Heart right ventricle (tissue), 16 donors: ENCODE measurements at regions not wholly inside any gene's neighbourhood (a gene's known extent, or its start where the extent isn't known, plus 50 kb on each side); places are given as distances from the start of the nearest gene placed in this dataset.

Source experiments
- ATAC-seq, 8 donors: fragments of 200-7000 bp; cut with Tn5 transposase; one replicate each; pipeline ENCODE4 v1.9.1; 2020; ENCODE audit warnings: mild to moderate bottlenecking in 8 of 8, moderate library complexity in 8 of 8, moderate number of reproducible peaks in 1 of 8
- DNase-seq, 2 donors: peaks; one replicate each; pipeline ENCODE4 v3.0.0-alpha.2; 2020
- H3K27ac ChIP-seq, 10 donors: fragments of 200-600 bp; sonication (generic) in 2 of 10; one replicate each; pipeline versions ENCODE4 v1.5.0 to v1.8.0; 2020 to 2022; ENCODE audit warnings: mild to moderate bottlenecking in 3 of 10
- H3K27me3 ChIP-seq, 7 donors: fragments of 200-600 bp; one replicate each; pipeline ENCODE4 v1.8.0; 2021 to 2022; ENCODE audit warnings: mild to moderate bottlenecking in 2 of 7
- H3K36me3 ChIP-seq, 9 donors: fragments of 200-600 bp; sonication (generic) in 1 of 9; one replicate each; pipeline versions ENCODE4 v1.5.0 to v1.8.0; 2020 to 2022; ENCODE audit warnings: mild to moderate bottlenecking in 2 of 9
- H3K4me1 ChIP-seq, 9 donors: fragments of 200-600 bp; sonication (generic) in 1 of 9; one replicate each; pipeline versions ENCODE4 v1.5.0 to v1.8.0; 2020 to 2022; ENCODE audit warnings: mild to moderate bottlenecking in 4 of 9
- H3K4me3 ChIP-seq, 10 donors: fragments of 200-600 bp; sonication (generic) in 2 of 10; one replicate each; pipeline versions ENCODE4 v1.5.0 to v1.8.0; 2020 to 2022; ENCODE audit warnings: mild to moderate bottlenecking in 7 of 10, moderate library complexity in 2 of 10
- H3K9me3 ChIP-seq, 11 donors: fragments of 200-600 bp in 10 of 11; sonication (generic) in 2 of 11; one replicate each; pipeline versions ENCODE4 v1.5.0 to v1.8.0; 2013 to 2022; ENCODE audit warnings: mild to moderate bottlenecking in 2 of 11, control low read depth in 1 of 11, moderate library complexity in 1 of 11
- CTCF ChIP-seq, 9 donors: fragments of 200-600 bp; sonication (generic) in 2 of 9; IDR thresholded peaks; one replicate each; pipeline versions ENCODE4 v1.5.0 to v1.8.0; 2021 to 2022; ENCODE audit warnings: antibody characterized with exemption in 9 of 9, mild to moderate bottlenecking in 5 of 9, moderate library complexity in 1 of 9
- WGBS, 2 donors: extraction: QIAGEN DNeasy Blood & Tissue Kit; methylation state at CpG; one replicate each; pipeline ENCODE4 v1.1.7; 2013; ENCODE audit warnings: inconsistent platforms in 1 of 2; 5-methylcytosine and 5-hydroxymethylcytosine counted together
- intact Hi-C, 10 donors: fragments of 100-400 bp; cut with DNase I; formaldehyde crosslinking; loops; one replicate each; pipeline versions ENCODE4 v1.11.1 to v1.14.2; 2022
- donor health status: Arrhythmogenic right ventricular cardiomyopathy.
- donor health status: ischemic (EF 13 %, LVEDD 7.1; RV severe dilation, severe dysfunction).
- donor health status: healthy with polysubstance abuse.
- donor health status: DM: no; HTN: yes; CAD: no.
- donor health status: DM: no; HTN: no; CAD: no.
- donor health status: ischemic (EF 25% LVEDD 6.9; RV normal size, moderate dysfunction).
- donor health status: ischemic (EF 25% LVEDD 5.7; RV mildly dilated, moderate dysfunction).
- donor health status: healthy.
- donor health status: DM: yes; HTN: yes; CAD: no.
- donor health status: Ischemic cardiomyopathy.
- donor health status: ischemic (EF 35%, LVEDD 5.7; RV mildly dilated, moderate dysfunction).
- donor health status: nonischemic (EF 11% LVEDD 7.7; RV severe dilation, severe dysfunction).
- donor health status: DM: yes; HTN: yes; CAD: no.
- donor health status: PGD.
- donor health status: ischemic (EF 29% LVEDD 5.4; RV normal size, mild dysfunction).
- donor health status: nonischemic (EF 23%, LVEDD 6.1; RV moderate dilation, normal function).

GRCh38 chr11:121241343-121242211, 51.0 kb upstream of the SC5D start:
- H3K27ac ChIP-seq, result peak overlapping the region in 1 of 10 donors; percentile 11
- no peaks in the 10 kb centered on the region for H3K9me3 ChIP-seq
- peak in 1 of 8 donors; percentile 60 for ATAC-seq
- TF ChIP-seq CTCF (IDR thresholded peaks at IDR 0.05), result no peak
- H3K4me3 ChIP-seq, result no peak overlapping the region
- peaks cover 0 to 9% (median 0%) of the 10 kb centered on the region in 7 donors for H3K27me3 ChIP-seq
- H3K4me1 ChIP-seq, result peaks cover 0 to 12% (median 4%) of the 10 kb centered on the region in 9 donors
- no peak for DNase-seq
- WGBS, 2 donors, result 64 to 66% methylated on average over 12 of the region's 12 CpGs
- no peaks in the 10 kb centered on the region for H3K36me3 ChIP-seq
- intact Hi-C loops, result loop anchor here in 1 of 10 donors (10.0 kb wide), 1 partner anchor 353 kb away; no protein-coding TSS in a partner anchor
